GM19351 (cell line): ENCODE measurements at regions not wholly inside any gene's neighbourhood (a gene's known extent, or its start where the extent isn't known, plus 50 kb on each side); places are given as distances from the start of the nearest gene placed in this dataset.

Experiments
- ATAC-seq: cut with Tn5 transposase; IDR thresholded peaks from one replicate; pipeline ENCODE4 v1.9.1; 2021; ENCODE audit warnings: mild to moderate bottlenecking, moderate library complexity; ENCODE audit not compliant: unreplicated experiment

DNA sequence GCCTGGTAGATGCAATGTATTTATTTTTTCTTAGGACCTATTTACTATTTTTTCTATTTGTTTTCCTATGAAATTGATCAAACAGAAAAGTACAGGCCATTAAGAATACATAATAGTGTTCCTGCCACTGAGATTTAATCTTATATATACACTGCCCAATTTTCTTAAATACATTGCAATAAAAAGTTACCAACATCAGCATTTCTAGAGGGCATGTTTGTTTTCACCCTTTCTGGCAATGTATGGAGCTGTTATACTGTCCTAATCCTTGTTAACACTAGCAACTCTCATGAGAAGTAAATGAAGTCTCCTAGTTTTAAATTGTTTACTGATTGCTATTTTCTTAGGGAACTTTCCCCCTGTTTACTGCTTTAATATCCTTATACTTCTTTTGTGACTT lies 359.1 kb upstream of the SEMA3A start:
- ATAC-seq = no peak

DNA sequence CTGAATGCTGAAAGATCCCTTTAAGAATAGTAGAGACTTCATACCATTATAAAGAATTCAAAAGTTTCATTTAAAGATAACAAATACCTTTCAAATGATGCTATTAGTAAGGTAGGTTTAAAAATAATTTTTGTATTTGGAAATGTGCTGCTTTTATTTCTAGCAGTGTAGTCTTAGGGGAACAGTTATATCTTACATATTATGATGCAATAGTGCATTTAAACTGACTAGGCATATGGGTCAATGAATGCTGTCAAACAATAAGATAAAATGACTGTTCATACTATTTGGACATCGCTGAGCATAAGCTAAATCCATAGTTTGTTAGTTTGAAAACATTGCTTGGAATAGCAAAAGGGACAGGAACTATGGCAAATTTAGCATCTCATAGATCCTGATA lies 354.8 kb upstream of the SEMA3A start:
- no peak for ATAC-seq

DNA sequence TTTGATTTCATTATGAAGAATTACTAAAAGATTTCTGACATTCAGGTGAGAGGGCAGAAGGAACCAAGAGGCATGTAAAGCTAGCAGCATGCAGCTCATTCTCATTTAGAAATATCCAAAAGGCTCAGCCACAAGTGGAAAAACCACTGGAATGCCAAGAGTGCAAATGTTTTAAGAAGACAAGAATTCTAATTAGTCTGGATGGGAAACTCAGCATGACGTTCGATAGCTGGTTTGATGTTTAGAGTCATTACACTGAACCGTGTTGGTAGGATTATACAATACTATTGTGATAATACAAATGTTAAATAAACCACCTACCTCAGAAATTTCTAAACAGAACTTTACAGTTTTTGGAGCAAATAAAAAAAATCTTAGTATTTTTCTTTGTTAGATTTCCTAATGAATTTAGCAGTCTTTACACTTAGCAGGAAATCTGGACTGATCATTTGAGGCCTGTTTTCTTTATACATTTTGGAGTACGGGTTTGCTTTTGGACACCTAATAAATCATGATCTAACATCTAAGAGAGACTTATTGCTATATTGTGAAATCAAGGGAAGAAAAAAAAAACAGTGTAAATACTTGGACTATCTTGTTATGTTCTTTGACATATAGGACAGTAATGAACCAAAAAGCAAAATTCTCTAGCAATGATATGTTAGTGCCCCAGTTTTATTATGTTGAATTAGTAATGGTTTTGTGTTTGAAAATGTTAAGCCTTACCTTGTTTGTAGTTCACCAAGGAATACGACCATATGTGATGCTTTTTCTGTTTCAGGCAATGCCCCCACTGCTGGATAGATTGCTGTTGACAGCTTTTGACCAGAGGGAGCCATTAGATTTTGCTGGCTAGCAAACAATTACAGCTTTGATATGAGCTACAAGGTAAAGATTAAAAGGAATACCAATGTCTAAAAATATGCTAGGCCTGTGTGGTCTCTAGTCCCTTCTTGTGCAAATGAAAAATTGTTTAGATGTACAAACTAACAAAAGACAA lies 354.1 kb upstream of the SEMA3A start:
- no peak for ATAC-seq

DNA sequence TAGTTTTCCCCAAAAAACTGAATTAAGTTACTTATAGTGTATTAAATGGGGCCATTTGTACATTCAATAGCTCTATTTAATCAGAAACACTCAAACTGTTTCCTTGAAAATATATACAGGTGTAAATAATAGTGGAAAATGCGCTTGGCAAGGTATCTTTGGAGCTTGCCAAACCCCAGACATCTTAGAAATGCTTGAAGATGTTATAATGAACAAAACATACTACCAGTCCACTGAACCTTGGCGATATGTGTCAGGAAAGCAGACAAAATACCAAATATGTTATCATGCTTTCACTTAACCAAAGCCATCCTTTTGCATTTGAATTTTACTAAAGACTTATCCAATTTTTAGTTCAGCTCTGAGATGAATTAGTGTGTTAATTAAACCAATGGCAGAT lies 352.7 kb upstream of the SEMA3A start:
- ATAC-seq = no peak

DNA sequence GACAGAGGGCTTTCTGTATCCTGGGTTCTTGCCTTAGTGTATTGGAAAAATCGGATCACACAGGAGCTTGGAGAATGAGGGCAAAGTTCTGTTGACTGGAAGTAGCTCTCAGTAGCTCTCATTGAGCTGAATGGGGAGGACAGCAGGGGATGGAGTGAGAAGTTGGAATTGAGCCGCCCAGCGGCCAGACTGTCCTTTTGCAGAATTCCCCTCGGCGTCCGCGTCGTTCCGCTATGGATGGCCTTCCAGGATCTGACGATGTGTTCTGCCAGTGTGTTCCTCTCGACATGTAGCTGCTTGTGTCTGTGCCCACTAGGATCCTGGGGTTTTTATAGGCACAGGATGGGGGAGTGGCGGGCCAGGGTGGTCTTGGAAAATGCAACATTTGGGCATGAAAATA lies 351.8 kb upstream of the SEMA3A start:
- ATAC-seq = no peak

GRCh38 chr7:84538268-84538667 lies 343.7 kb upstream of the SEMA3A start:
- ATAC-seq = no peak

GRCh38 chr7:84536271-84536870 lies 341.8 kb upstream of the SEMA3A start:
- ATAC-seq = no peak

DNA sequence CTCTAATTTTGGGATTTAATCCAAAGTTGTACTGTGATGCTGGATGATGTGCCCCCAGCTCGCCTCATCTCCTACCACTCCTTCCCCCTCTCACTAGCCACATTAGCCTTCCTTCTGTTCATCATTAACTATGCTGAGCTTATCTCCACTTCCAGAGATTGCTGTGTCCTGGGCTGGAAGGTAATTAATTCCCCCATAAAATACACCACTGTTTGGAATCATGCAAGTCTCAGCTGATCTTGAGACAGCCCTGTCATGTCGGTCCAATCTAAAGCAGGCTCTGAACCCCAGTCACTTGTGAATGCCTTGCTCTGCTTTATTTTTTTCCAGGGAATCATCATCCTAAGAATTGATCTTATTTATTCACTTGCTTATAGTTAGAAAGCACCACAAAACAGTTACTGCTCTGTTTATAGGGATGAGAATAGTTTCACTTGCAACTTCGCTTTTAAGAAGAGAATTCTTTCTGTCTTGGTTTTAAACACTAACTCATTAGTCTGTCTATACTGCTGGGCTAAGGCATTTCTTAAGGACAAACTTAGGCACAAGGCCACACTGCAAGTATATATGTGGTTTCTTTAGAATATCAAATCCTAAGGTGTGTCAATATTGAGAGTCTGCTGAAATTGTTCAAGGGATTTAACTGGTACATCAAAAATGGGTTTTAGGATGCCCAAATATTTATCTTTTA lies 341.1 kb upstream of the SEMA3A start:
- no peak for ATAC-seq

DNA sequence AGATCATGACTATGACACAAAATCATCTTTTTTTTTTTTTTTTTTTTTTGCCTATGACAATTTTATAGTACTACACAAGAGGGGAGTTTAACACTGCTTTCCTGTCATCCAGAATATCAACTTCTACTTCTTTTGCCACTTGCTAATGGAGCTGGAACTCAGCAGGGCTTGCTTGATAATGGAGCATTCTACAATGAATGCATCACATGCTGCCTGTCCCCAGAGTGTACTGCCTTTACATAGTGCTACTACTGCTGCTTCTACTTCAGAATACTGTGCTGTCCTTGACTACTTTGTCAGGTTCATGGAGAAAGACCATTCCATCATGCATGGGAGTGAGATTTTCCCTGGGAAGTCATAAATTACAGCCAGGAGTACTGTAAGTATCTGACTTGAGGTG lies 338.6 kb upstream of the SEMA3A start:
- ATAC-seq = no peak

- no peak for ATAC-seq
These were observed 337.6 kb upstream of the SEMA3A start for GRCh38 chr7:84532196-84532595.

DNA sequence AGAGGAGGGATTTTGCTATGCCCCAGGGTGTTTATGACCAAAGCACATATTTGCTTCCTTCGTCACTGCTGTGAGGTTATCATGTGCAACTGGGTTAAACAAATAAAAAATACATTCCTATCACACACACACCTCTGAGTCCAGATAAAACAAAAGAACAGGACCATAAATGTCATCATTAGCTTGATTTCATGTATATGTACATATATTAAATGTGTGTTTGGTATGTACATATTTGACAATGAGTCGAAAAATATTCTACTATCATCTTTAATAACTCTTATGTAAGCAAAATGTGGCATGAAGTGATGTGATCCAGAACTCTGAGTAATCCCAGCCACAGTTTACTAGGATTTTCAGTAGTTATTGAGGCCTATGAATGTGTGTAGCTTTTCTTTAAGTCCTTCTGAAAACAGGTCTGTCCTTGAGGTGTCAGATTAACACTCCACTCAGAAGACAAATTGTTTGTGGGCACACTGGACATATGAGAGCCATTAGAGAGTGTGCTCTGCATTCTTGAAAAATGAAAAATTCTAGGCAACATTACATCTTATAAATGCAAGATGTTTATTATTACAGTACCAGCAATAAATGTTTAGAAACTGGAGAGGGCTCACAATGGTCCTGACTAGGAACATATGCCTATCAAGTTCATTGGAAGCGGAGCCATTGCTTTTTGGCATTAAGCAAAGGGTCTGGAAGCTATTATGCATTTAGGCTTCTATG lies 335.1 kb upstream of the SEMA3A start:
- ATAC-seq = no peak

DNA sequence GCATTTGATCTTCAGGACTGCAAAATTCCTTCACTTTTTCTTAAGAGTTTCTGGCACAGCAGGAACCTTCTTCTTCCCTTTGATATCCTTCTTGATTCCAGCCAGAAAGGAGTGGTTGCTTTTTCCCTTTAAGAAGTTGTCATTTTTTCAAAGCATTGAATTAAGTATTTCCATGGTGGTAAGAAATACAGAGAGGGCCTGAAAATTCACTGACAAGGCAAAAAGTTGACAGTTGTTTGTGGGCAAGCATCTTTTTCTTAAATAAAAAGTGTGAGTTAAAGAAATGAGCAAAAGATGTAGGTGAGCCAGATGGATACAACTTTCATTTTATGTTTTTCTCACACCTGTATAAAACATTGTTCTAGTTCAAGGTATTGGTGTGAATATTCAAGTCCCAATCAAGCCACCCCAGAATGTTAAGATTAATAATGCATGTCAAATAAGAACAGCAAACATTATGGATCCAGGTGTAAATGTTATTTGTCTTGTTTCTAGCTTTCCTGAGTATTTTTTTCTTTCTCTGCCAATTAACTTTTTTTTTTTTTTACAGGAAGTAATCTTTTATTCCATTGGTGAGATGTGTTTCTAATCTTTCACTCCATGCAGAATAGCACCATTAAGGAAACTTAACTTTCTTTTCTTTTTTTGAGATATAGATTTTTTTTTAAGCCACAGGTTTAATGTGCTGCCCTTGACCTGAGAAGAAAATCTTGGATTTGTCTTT lies 334.3 kb upstream of the SEMA3A start:
- no peak for ATAC-seq

DNA sequence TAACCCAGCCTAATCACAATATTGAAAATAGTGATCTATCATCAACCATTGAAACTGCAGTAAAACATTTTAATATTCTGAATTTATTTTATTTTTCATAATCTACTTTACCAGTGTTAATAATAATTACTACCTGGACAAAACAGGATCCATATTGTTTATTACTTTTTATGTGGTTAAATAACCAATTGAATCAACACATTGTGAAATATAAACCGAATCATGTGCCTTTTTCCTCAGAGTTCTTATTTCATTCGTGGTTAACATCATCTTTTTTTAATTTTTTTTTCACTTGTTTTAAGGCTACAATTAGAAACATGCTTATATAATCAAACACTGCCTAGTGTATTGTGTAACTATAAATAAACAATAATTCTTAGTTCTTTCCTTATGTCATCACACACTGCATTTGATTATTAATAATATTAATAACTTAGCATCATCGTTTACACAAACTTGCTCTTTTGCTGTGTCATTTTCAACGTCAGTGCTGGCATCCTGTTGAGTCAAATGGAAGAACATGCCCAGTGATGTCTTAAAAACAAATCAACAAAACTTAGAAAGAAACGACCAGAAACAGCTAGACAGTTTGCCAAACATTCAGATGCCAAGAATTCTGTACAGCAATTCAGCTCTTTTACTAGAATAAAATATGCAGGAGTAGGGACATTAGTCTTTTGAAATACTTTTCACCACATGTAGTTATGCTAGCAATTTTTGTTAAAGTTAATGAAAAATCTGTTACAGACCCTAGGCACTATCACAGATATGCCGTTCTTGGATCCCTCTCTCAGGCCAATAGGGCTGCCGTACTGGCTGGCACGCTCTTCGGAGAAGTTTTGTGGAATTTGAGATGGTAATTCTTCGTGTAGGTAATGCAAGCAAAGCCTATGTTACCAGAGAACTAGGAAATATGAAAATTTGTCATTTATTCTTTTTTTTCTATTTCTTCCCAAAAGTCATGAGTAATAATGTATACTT lies 330.4 kb upstream of the SEMA3A start:
- no peak for ATAC-seq

DNA sequence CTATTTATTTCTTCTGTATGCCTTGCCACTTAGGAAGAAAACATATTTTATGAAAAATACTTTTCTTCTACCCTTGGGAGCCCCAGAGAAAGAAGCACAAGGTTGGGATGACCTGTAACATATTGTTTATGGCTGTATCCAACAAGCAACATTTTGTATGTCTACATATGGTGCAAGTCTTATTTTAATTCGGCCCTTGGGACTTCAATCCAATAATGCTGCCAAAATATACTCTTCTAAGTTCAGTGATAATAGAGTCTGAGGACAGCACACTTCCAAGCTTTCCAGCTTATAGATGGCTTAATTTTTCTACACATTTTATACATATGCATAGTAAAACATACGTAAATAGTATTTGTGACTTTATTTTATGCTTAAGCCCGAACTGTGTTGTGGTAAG lies 318.5 kb upstream of the SEMA3A start:
- ATAC-seq = no peak

GRCh38 chr7:84512055-84512454 lies 317.5 kb upstream of the SEMA3A start:
- no peak for ATAC-seq

DNA sequence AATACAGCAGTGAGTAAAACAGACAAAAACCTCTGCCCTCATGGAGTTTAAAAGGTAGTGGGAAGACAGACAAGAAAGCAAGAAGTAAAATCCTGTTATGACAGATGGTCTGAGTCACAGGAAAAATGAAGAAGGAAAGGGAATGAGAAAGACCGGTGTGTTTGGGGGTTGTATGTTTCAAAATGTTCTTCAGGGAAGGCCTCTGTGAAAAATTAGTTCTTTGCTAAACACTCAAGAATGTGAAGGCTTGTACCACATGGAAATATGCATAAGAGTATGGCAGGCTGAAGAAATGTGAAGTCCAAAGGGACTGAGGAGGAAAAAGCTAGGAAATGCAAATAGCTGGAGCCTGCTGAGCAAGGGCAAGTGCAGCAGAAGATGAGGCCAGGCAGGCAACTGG lies 315.9 kb upstream of the SEMA3A start:
- no peak for ATAC-seq

- ATAC-seq = no peak
These were observed 314.9 kb upstream of the SEMA3A start for GRCh38 chr7:84509522-84509921.

DNA sequence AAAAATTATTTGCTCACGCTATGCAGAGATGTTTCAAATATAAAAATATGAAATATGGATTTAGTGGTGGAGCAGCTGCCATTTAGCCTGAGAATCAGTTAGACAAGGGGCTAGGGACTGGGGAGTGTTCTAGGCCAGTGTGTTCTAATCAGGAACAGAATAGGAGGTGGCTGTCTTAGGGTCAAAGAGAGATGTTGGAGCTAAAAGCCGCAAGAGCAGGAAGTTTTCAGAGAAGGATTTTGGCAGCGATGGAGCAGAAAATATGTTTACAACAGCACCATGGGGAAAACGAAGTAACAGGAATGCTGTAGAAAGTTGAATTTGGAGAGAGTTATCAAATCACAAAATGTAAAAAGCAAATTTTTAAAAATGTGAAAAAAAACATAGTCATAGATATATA lies 314.0 kb upstream of the SEMA3A start:
- ATAC-seq = no peak

DNA sequence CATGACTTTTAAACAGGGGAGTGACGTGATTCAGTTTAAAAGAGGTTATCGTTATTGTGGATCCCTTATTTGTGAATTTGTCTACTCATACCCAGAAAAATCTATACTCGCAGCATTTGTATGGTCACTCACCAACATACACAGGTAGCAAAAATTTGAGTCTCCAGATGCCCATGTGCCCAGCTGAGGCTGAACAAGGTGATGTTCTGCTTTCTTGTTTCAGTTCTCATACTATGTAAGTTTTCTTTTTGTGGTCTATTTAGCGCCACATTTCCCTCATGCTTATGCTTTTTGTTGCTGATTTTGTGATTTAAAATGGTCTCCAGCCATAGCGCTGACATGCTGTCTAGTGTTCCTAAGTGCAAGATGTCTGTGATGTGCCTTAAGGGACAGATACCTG lies 312.9 kb upstream of the SEMA3A start:
- no peak for ATAC-seq
